ENCODE measurements at regions not wholly inside any gene's neighbourhood (a gene's known extent, or its start where the extent isn't known, plus 50 kb on each side); places are given as distances from the start of the nearest gene placed in this dataset.

DNA sequence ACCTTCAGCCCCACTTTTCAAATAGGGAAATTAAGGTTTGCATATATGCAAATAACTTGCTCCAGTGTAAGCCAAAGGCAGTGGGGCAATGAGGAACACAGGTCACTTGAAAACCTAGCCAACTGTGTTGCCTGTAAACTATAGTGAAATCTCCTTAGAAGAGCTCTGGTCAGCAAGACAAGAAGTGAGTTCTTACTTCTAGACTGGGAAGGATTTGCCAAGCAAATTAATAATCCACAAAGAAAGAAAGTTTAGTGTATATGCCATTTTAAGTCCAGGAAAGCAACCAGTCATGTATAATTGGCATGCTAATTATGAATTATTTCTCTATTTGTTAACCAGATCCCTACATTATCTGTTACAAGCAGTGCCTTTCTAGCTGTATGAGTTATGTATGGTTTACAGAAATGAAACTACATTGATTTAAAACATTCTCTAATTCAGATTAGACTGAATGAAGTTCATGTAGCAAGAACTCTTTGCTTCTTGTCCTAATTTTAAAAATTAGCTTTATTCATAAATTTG, 129.9 kb downstream of the MTX2 start:
- TF ChIP-seq ZSCAN30 (tag by site-specific recombination; IDR thresholded peaks at IDR 0.05), result no peak
- TF ChIP-seq, protein P1, sequence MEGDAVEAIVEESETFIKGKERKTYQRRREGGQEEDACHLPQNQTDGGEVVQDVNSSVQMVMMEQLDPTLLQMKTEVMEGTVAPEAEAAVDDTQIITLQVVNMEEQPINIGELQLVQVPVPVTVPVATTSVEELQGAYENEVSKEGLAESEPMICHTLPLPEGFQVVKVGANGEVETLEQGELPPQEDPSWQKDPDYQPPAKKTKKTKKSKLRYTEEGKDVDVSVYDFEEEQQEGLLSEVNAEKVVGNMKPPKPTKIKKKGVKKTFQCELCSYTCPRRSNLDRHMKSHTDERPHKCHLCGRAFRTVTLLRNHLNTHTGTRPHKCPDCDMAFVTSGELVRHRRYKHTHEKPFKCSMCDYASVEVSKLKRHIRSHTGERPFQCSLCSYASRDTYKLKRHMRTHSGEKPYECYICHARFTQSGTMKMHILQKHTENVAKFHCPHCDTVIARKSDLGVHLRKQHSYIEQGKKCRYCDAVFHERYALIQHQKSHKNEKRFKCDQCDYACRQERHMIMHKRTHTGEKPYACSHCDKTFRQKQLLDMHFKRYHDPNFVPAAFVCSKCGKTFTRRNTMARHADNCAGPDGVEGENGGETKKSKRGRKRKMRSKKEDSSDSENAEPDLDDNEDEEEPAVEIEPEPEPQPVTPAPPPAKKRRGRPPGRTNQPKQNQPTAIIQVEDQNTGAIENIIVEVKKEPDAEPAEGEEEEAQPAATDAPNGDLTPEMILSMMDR (tag by site-specific recombination; IDR thresholded peaks at IDR 0.05), result no peak
- TF ChIP-seq ZNF202 (tag by site-specific recombination; IDR thresholded peaks at IDR 0.05; ENCODE audit: borderline replicate concordance), result no peak
- no peak for TF ChIP-seq ZNF274 (IDR thresholded peaks at IDR 0.05; ENCODE audit: low read length)
- TF ChIP-seq ZNF274 (tag by site-specific recombination; IDR thresholded peaks at IDR 0.05; ENCODE audit: borderline replicate concordance), result no peak
- TF ChIP-seq, protein P2, sequence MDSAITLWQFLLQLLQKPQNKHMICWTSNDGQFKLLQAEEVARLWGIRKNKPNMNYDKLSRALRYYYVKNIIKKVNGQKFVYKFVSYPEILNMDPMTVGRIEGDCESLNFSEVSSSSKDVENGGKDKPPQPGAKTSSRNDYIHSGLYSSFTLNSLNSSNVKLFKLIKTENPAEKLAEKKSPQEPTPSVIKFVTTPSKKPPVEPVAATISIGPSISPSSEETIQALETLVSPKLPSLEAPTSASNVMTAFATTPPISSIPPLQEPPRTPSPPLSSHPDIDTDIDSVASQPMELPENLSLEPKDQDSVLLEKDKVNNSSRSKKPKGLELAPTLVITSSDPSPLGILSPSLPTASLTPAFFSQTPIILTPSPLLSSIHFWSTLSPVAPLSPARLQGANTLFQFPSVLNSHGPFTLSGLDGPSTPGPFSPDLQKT (IDR thresholded peaks at IDR 0.05; ENCODE audit: borderline replicate concordance, low read depth, low read length), result no peak
- TF ChIP-seq ZNF155 (tag by site-specific recombination; IDR thresholded peaks at IDR 0.05), result no peak
- no peak for TF ChIP-seq ZBTB1 (tag by site-specific recombination; IDR thresholded peaks at IDR 0.05)
- no peak for TF ChIP-seq ZNF623 (tag by site-specific recombination; IDR thresholded peaks at IDR 0.05)
- TF ChIP-seq ZNF585B (tag by site-specific recombination; IDR thresholded peaks at IDR 0.05), result no peak
- no peak for TF ChIP-seq ZNF596 (tag by site-specific recombination; IDR thresholded peaks at IDR 0.05)
- TF ChIP-seq TCF7L2 (IDR thresholded peaks at IDR 0.05; ENCODE audit: borderline replicate concordance, low read depth, low read length), result no peak
- TF ChIP-seq ZBTB7A (tag by site-specific recombination; IDR thresholded peaks at IDR 0.05; ENCODE audit: low read depth), result no peak
- TF ChIP-seq, protein P3, sequence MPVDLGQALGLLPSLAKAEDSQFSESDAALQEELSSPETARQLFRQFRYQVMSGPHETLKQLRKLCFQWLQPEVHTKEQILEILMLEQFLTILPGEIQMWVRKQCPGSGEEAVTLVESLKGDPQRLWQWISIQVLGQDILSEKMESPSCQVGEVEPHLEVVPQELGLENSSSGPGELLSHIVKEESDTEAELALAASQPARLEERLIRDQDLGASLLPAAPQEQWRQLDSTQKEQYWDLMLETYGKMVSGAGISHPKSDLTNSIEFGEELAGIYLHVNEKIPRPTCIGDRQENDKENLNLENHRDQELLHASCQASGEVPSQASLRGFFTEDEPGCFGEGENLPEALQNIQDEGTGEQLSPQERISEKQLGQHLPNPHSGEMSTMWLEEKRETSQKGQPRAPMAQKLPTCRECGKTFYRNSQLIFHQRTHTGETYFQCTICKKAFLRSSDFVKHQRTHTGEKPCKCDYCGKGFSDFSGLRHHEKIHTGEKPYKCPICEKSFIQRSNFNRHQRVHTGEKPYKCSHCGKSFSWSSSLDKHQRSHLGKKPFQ (tag by site-specific recombination; IDR thresholded peaks at IDR 0.05), result no peak
- TF ChIP-seq YY1 (tag by site-specific recombination; IDR thresholded peaks at IDR 0.05), result no peak
